GM19035 (cell line): ENCODE measurements at regions not wholly inside any gene's neighbourhood (a gene's known extent, or its start where the extent isn't known, plus 50 kb on each side); places are given as distances from the start of the nearest gene placed in this dataset.
"Not testable (repeated sequence)": the region's sequence is repeated elsewhere in the genome, so short reads cannot be mapped to it uniquely, and the experiment has no call there.

Source experiments
- ATAC-seq: cut with Tn5 transposase; IDR thresholded peaks from one replicate; pipeline ENCODE4 v1.9.1; 2021; ENCODE audit not compliant: unreplicated experiment

GRCh38 chr18:28766721-28767120 lies 589.8 kb upstream of the CDH2 start:
- ATAC-seq = no peak

GRCh38 chr18:28766027-28766426 lies 589.1 kb upstream of the CDH2 start:
- no peak for ATAC-seq

- no peak for ATAC-seq
These were observed 583.4 kb upstream of the CDH2 start for GRCh38 chr18:28760299-28760698.

GRCh38 chr18:28757466-28758008 lies 580.6 kb upstream of the CDH2 start:
- ATAC-seq = no peak

- no peak for ATAC-seq
These were observed 566.2 kb upstream of the CDH2 start for GRCh38 chr18:28743115-28743514.

- ATAC-seq = no peak
These were observed 563.6 kb upstream of the CDH2 start for GRCh38 chr18:28740575-28740974.

GRCh38 chr18:28736951-28737350 lies 560.0 kb upstream of the CDH2 start:
- no peak for ATAC-seq

GRCh38 chr18:28736223-28736622 lies 559.3 kb upstream of the CDH2 start:
- ATAC-seq = no peak

- ATAC-seq = no peak
These were observed 558.8 kb upstream of the CDH2 start for GRCh38 chr18:28735731-28736130.

- no peak for ATAC-seq
These were observed 552.4 kb upstream of the CDH2 start for GRCh38 chr18:28729321-28729720.

GRCh38 chr18:28728891-28729290 lies 552.0 kb upstream of the CDH2 start:
- no peak for ATAC-seq

- not testable (repeated sequence) for ATAC-seq
These were observed 550.3 kb upstream of the CDH2 start for GRCh38 chr18:28727189-28727588.

GRCh38 chr18:28725876-28726275 lies 548.9 kb upstream of the CDH2 start:
- ATAC-seq = no peak

- ATAC-seq = no peak
These were observed 546.6 kb upstream of the CDH2 start for GRCh38 chr18:28723506-28723905.

- ATAC-seq = no peak
These were observed 541.8 kb upstream of the CDH2 start for GRCh38 chr18:28718696-28719095.

GRCh38 chr18:28716338-28716737 lies 539.4 kb upstream of the CDH2 start:
- ATAC-seq = no peak

- ATAC-seq = no peak
These were observed 538.3 kb upstream of the CDH2 start for GRCh38 chr18:28715206-28715605.

GRCh38 chr18:28714498-28714897 lies 537.6 kb upstream of the CDH2 start:
- no peak for ATAC-seq

GRCh38 chr18:28712796-28713425 lies 536.0 kb upstream of the CDH2 start:
- no peak for ATAC-seq

GRCh38 chr18:28712172-28712571 lies 535.2 kb upstream of the CDH2 start:
- ATAC-seq = no peak

GRCh38 chr18:28711096-28711495 lies 534.2 kb upstream of the CDH2 start:
- no peak for ATAC-seq

- ATAC-seq = no peak
These were observed 530.1 kb upstream of the CDH2 start for GRCh38 chr18:28707006-28707405.

GRCh38 chr18:28706397-28706796 lies 529.5 kb upstream of the CDH2 start:
- no peak for ATAC-seq
